ENCODE measurements at regions not wholly inside any gene's neighbourhood (a gene's known extent, or its start where the extent isn't known, plus 50 kb on each side); places are given as distances from the start of the nearest gene placed in this dataset.

GRCh38 chr21:28317177-28317950, 675.3 kb downstream of the LTN1 start (continued):
- TF ChIP-seq JUN (IDR thresholded peaks at IDR 0.05; ENCODE audit: borderline replicate concordance, low read depth, low read length) (no peak), JUN (CRISPR knock-in tag; IDR thresholded peaks at IDR 0.05; ENCODE audit: borderline replicate concordance) (no peak), U2AF1 (optimal IDR thresholded peaks at IDR 0.05; ENCODE audit: low read depth, low read length) (no peak), BCL6 (CRISPR knock-in tag; IDR thresholded peaks at IDR 0.05) (no peak), ZBTB1 (CRISPR knock-in tag; IDR thresholded peaks at IDR 0.05; ENCODE audit: borderline replicate concordance, low read depth) (no peak), CBFA2T3 (IDR thresholded peaks at IDR 0.05) (no peak), FOXJ2 (tag; IDR thresholded peaks at IDR 0.05) (no peak), THRA (IDR thresholded peaks at IDR 0.05) (no peak)
- TF ChIP-seq, protein P1, sequence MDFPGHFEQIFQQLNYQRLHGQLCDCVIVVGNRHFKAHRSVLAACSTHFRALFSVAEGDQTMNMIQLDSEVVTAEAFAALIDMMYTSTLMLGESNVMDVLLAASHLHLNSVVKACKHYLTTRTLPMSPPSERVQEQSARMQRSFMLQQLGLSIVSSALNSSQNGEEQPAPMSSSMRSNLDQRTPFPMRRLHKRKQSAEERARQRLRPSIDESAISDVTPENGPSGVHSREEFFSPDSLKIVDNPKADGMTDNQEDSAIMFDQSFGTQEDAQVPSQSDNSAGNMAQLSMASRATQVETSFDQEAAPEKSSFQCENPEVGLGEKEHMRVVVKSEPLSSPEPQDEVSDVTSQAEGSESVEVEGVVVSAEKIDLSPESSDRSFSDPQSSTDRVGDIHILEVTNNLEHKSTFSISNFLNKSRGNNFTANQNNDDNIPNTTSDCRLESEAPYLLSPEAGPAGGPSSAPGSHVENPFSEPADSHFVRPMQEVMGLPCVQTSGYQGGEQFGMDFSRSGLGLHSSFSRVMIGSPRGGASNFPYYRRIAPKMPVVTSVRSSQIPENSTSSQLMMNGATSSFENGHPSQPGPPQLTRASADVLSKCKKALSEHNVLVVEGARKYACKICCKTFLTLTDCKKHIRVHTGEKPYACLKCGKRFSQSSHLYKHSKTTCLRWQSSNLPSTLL (IDR thresholded peaks at IDR 0.05): no peak
- TF ChIP-seq, protein P2, sequence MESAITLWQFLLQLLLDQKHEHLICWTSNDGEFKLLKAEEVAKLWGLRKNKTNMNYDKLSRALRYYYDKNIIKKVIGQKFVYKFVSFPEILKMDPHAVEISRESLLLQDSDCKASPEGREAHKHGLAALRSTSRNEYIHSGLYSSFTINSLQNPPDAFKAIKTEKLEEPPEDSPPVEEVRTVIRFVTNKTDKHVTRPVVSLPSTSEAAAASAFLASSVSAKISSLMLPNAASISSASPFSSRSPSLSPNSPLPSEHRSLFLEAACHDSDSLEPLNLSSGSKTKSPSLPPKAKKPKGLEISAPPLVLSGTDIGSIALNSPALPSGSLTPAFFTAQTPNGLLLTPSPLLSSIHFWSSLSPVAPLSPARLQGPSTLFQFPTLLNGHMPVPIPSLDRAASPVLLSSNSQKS (CRISPR knock-in tag; IDR thresholded peaks at IDR 0.05): no peak
